ENCODE measurements at regions not wholly inside any gene's neighbourhood (a gene's known extent, or its start where the extent isn't known, plus 50 kb on each side); places are given as distances from the start of the nearest gene placed in this dataset.

- no peak for DNase-seq (ENCODE audit: low read depth)
Observed at GRCh38 chr9:36492865-36493264, 79.8 kb upstream of the MELK start.

DNA sequence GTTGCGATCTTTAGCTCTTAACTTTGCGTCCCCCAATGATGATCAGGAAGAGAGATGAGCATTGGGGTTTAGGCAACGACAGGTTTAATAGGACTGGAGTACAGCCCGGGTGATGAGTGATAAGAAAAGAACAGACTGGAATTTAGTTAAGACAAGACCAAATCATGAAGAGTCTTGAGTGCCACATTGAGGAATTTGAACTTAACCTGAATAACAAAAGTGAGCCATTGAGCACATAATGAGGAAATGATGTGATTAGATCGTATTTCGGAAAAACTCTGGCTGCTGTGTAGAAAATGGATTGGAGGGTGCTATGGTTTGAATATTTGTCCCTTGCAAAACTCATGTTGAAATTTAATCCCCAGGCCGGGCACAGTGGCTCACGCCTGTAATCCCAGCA is 83.2 kb upstream of the MELK start:
- TF ChIP-seq CTCF (conservative IDR thresholded peaks at IDR 0.05; ENCODE audit: low read depth, low read length): no peak
- no peak for DNase-seq (ENCODE audit: low read depth)
- H3K4me3 ChIP-seq (ENCODE audit: low read length): no peak overlapping the region

More at GRCh38 chr9:36492865-36493264, 79.8 kb upstream of the MELK start:
- no peak for TF ChIP-seq CTCF (conservative IDR thresholded peaks at IDR 0.05; ENCODE audit: low read depth, low read length)
- H3K4me3 ChIP-seq (ENCODE audit: low read length): no peak overlapping the region

GRCh38 chr9:36488389-36488756 is 84.3 kb upstream of the MELK start:
- no peak for TF ChIP-seq CTCF (conservative IDR thresholded peaks at IDR 0.05; ENCODE audit: low read depth, low read length)
- peak overlapping the region; percentile 67 for H3K4me3 ChIP-seq (ENCODE audit: low read length)
- DNase-seq (ENCODE audit: low read depth): no peak

DNA sequence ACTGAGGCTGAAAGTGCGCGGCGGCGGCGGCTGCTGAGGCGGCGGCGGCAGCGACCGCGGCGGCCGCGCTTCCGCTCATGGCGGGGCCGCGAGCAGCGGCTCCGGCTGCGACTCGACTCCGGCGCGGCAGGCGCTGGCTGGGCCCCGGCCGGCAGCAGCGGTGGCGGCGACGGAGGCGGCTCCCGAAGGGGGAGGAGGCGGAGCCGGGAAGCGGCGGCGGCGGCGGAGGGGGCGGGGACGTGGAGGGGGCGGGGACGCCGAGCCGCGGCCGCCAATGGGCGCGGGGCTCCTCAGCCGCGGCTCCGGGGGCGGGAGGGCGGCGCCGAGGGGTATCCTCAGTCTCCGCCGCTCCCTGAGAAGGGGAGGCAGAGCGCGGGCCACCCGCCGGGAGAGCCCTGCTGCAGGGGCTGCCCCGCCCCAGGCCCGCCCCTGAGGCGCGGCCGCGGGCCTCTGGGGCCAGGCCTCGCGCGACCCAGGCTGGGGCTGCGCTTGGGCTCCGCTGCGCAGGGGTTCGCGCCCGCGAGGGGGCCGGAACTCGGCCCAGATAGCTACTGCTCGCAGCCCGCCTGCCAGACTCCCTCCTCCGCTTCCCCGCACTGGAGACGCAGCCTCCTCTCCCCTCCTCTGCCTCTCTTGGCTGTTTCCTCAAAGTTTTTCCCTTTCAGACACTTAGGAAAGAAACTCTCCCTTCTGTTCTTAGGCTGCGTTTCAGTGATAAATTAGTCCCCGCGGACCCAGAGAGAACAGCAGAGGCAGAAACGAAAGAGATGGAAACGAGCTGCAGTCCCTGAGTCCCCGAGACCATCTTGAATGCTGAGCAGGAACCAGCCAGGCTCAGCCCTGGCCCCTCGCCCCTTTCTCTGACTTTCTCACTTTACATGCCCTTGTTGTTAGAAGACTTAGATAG is 85.0 kb upstream of the MELK start:
- H3K4me3 ChIP-seq (ENCODE audit: low read length): peak overlapping the region; percentile 67
- DNase-seq (ENCODE audit: low read depth): peak; percentile 58
- TF ChIP-seq CTCF (conservative IDR thresholded peaks at IDR 0.05; ENCODE audit: low read depth, low read length): no peak

- peak overlapping the region; percentile 88 for H3K4me3 ChIP-seq (ENCODE audit: low read length)
- no peak for TF ChIP-seq CTCF (conservative IDR thresholded peaks at IDR 0.05; ENCODE audit: low read depth, low read length)
- DNase-seq (ENCODE audit: low read depth): no peak
Observed at GRCh38 chr9:36486933-36487481, 85.7 kb upstream of the MELK start.

DNA sequence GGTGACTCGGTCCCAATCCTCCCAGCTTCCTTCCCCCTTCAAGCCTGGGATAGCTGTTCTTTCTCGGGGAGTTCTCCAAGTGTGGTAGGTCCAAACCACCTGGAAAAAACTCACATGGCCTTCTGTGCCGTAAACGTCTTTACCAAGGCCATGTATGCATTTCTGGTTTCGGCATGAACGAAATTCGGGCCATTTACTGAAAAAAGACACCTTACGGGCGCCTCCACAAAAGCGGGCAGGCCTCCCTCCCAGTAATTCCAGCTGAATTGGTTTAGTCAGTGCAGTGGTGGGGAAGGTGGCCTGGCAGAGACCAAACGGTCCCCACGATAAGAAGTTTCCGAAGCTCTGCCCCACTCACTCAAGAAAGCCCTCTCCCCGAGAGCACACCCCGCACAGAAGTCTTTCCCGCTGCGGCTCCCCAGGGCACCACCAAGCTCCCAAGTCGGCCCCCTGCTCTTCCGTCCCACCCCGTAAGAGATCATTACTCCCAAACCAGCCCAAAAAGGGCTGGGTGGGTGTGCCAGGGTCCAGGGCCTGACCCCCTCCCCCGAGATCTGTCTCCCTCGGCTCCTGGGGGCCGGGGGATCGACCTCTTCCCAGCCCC is 86.3 kb upstream of the MELK start:
- TF ChIP-seq CTCF (conservative IDR thresholded peaks at IDR 0.05; ENCODE audit: low read depth, low read length): no peak
- no peak for DNase-seq (ENCODE audit: low read depth)
- H3K4me3 ChIP-seq (ENCODE audit: low read length): peak overlapping the region; percentile 88

All from retinal pigment epithelial cell (primary cell).